B cell (primary cell): ENCODE measurements at regions not wholly inside any gene's neighbourhood (a gene's known extent, or its start where the extent isn't known, plus 50 kb on each side); places are given as distances from the start of the nearest gene placed in this dataset.

Experiments used
- ATAC-seq: fragments of 200-7000 bp; cut with Tn5 transposase; one replicate; pipeline ENCODE4 v1.10.0; 2021; ENCODE audit warnings: low read depth, mild to moderate bottlenecking, moderate number of reproducible peaks, moderate library complexity
- CTCF ChIA-PET: fragments of 350-600 bp; sonication (Branson Sonifier 250); formaldehyde crosslinking; loops from one replicate; lab custom pipeline; 2021; ENCODE audit warnings: antibody characterized with exemption, inconsistent platforms; lab: Charles Lee
- POLR2A ChIA-PET: fragments of 350-600 bp; sonication (Branson Sonifier 250); formaldehyde crosslinking; loops from one replicate; lab custom pipeline; 2021; ENCODE audit warnings: antibody characterized with exemption; lab: Charles Lee
- DNase-seq: peaks from one replicate; pipeline ENCODE4 v3.0.0; 2013
- H2AFZ ChIP-seq: 2 replicates; pipeline ENCODE4 v1.6.1; 2012; ENCODE audit warnings: mild to moderate bottlenecking, low read depth, low read length; ENCODE audit not compliant: insufficient read depth, poor library complexity, severe bottlenecking
- H3K27ac ChIP-seq, 2 donors: 1 replicate in 1 of 2; 2 replicates in 1 of 2; pipeline ENCODE4 v1.5.1; 2012 to 2013; ENCODE audit warnings: low read length in 2 of 2, mild to moderate bottlenecking in 2 of 2, moderate library complexity in 1 of 2
- H3K27me3 ChIP-seq, 4 experiments: fragments of 200-600 bp in 1 of 4; sonication (generic) in 1 of 4; replicated peaks in 1 of 4; 1 replicate in 2 of 4; 2 replicates in 2 of 4; pipeline versions ENCODE4 v1.6.1 to v1.7.0; 2013 to 2016; ENCODE audit warnings: low read length in 3 of 4, mild to moderate bottlenecking in 2 of 4, mixed read lengths in 1 of 4, moderate library complexity in 1 of 4; ENCODE audit not compliant: insufficient read depth in 4 of 4, control insufficient read depth in 3 of 4; ENCODE audit errors: control extremely low read depth in 1 of 4
- H3K36me3 ChIP-seq, 2 experiments: replicated peaks in 1 of 2; 1 replicate in 1 of 2; 2 replicates in 1 of 2; pipeline versions ENCODE4 v1.6.1 to v1.7.1; 2013; ENCODE audit warnings: low read length in 1 of 2; ENCODE audit not compliant: insufficient read depth in 2 of 2, control insufficient read depth in 1 of 2; ENCODE audit errors: control extremely low read depth in 1 of 2, extremely low read depth in 1 of 2
- H3K4me1 ChIP-seq, 2 donors: fragments of 200-600 bp in 1 of 2; sonication (generic) in 1 of 2; 1 replicate in 1 of 2; 2 replicates in 1 of 2; pipeline versions ENCODE4 v1.5.1 to v1.6.1; 2013 to 2017; ENCODE audit warnings: low read length in 2 of 2; ENCODE audit not compliant: control insufficient read depth in 2 of 2, insufficient read depth in 2 of 2
- H3K4me2 ChIP-seq: replicated peaks from 2 replicates; pipeline ENCODE3; 2012; ENCODE audit warnings: mild to moderate bottlenecking, low read depth, low read length; ENCODE audit not compliant: poor library complexity, severe bottlenecking
- H3K4me3 ChIP-seq, 5 experiments: fragments of 200-600 bp in 1 of 5; sonication (generic) in 1 of 5; 1 replicate in 3 of 5; 2 replicates in 2 of 5; pipeline versions ENCODE4 v1.5.1 to v1.7.0; 2011 to 2016; ENCODE audit warnings: low read length in 4 of 5, mild to moderate bottlenecking in 4 of 5, low read depth in 2 of 5, control low read depth in 1 of 5, moderate library complexity in 1 of 5; ENCODE audit not compliant: insufficient read depth in 1 of 5; ENCODE audit errors: control extremely low read depth in 1 of 5, extremely low read depth in 1 of 5
- H3K79me2 ChIP-seq: fragments of 200-600 bp; sonication (generic); one replicate; pipeline ENCODE4 v1.6.0; 2016; ENCODE audit warnings: low read length; ENCODE audit not compliant: control insufficient read depth, insufficient read depth
- H3K9ac ChIP-seq: fragments of 200-600 bp; sonication (generic); 2 replicates; pipeline ENCODE4 v1.6.1; 2017; ENCODE audit warnings: mild to moderate bottlenecking, low read length, moderate library complexity
- H3K9me3 ChIP-seq, 3 donors: one replicate each; pipeline versions ENCODE4 v1.6.1 to v1.7.1; 2013; ENCODE audit warnings: low read length in 2 of 3; ENCODE audit not compliant: control insufficient read depth in 2 of 3, insufficient read depth in 1 of 3; ENCODE audit errors: control extremely low read depth in 1 of 3
- H4K20me1 ChIP-seq: 2 replicates; pipeline ENCODE4 v1.6.0; 2012; ENCODE audit warnings: mild to moderate bottlenecking, low read length; ENCODE audit not compliant: insufficient read depth, control insufficient read depth, poor library complexity, severe bottlenecking
- H3K27ac Mint-ChIP-seq: one replicate; pipeline ENCODE4 v1.8.0; 2021; ENCODE audit warnings: mixed read lengths
- H3K27me3 Mint-ChIP-seq: one replicate; pipeline ENCODE4 v1.8.0; 2021; ENCODE audit warnings: mixed read lengths
- H3K4me1 Mint-ChIP-seq: one replicate; pipeline ENCODE4 v1.8.0; 2021; ENCODE audit warnings: mixed read lengths
- H3K4me3 Mint-ChIP-seq: one replicate; pipeline ENCODE4 v1.8.0; 2021; ENCODE audit warnings: mixed read lengths
- H3K9me3 Mint-ChIP-seq: one replicate; pipeline ENCODE4 v1.8.0; 2022; ENCODE audit warnings: mixed read lengths; ENCODE audit not compliant: insufficient read depth
- CTCF ChIP-seq: fragments of 200-600 bp; IDR thresholded peaks from one replicate; pipeline ENCODE4 v1.8.0; 2022; ENCODE audit warnings: antibody characterized with exemption, mild to moderate bottlenecking
- EZH2 ChIP-seq: IDR thresholded peaks from 2 replicates; pipeline ENCODE4 v1.6.1; 2012; ENCODE audit warnings: borderline replicate concordance, low read depth, mild to moderate bottlenecking, moderate library complexity, low read length; ENCODE audit not compliant: insufficient read depth, poor library complexity, severe bottlenecking
- WGBS: methylation state at CpG from one replicate; pipeline ENCODE4 v1.1.5; 2013; ENCODE audit warnings: missing lambda C conversion rate; ENCODE audit not compliant: insufficient coverage; 5-methylcytosine and 5-hydroxymethylcytosine counted together
- intact Hi-C: fragments of 100-400 bp; cut with micrococcal nuclease; formaldehyde crosslinking; loops from one replicate; pipeline ENCODE4 v1.10.0; 2022

- no peaks in the 10 kb centered on the region for H3K9me3 ChIP-seq
- H3K27ac Mint-ChIP-seq: no peak overlapping the region
- no peaks in the 10 kb centered on the region for H3K9me3 Mint-ChIP-seq
- H3K4me3 Mint-ChIP-seq: no peak overlapping the region
- H3K36me3 ChIP-seq: no peaks in the 10 kb centered on the region
- H3K79me2 ChIP-seq: no peaks in the 10 kb centered on the region
- ChIA-PET POLR2A (no interaction called here), CTCF (no interaction called here)
- ATAC-seq: no peak
- H3K4me1 Mint-ChIP-seq: peaks cover 3% of the 10 kb centered on the region
- H3K9ac ChIP-seq: no peak overlapping the region
- H3K27me3 Mint-ChIP-seq: no peaks in the 10 kb centered on the region
- 90% methylated on average over 3 of the region's 3 CpGs for WGBS
- H3K27ac ChIP-seq: no peak overlapping the region
- no peaks in the 10 kb centered on the region for H3K27me3 ChIP-seq
- DNase-seq: no peak
- H3K4me3 ChIP-seq: no peak overlapping the region
- no peak overlapping the region for H2AFZ ChIP-seq
- no peaks in the 10 kb centered on the region for H4K20me1 ChIP-seq
- no peak for TF ChIP-seq CTCF
- H3K4me1 ChIP-seq: peaks cover 0 to 2% of the 10 kb centered on the region in 2 donors
- no peak overlapping the region for H3K4me2 ChIP-seq
- intact Hi-C loops: no loop called here
Measured at GRCh38 chr12:43108656-43109055, 443.3 kb downstream of the ADAMTS20 start.

DNA sequence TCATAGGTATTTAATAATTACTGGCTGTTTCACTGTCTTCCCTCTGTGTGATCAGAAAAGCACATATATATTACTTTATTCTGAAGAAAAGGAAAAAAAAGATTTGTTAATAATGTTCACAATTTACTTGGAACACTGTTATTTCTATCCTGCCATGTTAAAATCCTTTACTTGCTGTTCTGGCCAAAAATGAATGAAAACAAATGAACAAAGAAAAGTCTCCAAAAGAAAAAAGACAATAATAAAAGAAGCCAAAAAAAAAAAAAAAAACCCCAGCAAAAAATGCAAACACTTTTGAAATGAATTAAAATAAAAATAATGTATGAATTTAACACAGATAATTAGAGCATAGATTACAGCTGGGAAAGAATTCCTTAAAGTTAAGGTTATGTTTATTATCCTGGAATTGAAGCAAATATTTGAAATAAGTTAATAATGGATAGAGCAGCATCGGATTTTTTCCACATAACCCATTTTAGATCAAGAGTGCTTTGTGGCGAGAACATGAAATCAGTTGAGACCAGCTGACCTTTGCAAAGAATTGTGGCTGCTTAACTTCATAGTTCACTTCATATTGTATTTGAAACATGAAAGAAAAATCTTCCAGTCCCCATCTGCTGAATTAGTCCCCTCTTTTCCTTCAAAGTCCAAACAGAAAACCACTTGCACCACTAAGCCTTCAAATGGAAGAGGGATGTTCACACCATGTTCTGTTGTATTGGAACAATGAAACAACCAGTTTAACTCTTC is 444.8 kb downstream of the ADAMTS20 start:
- intact Hi-C loops: no loop called here
- Mint-ChIP-seq H3K4me1 (peaks cover 3% of the 10 kb centered on the region), H3K27ac (no peak overlapping the region), H3K9me3 (no peaks in the 10 kb centered on the region), H3K4me3 (no peak overlapping the region), H3K27me3 (peaks cover 3% of the 10 kb centered on the region)
- DNase-seq (no peak), ATAC-seq (no peak)
- TF ChIP-seq EZH2: no peak
- TF ChIP-seq CTCF: no peak
- no peaks in the 10 kb centered on the region for H3K79me2 ChIP-seq
- H3K9ac ChIP-seq: no peak overlapping the region
- H3K4me3 ChIP-seq: no peak overlapping the region
- H4K20me1 ChIP-seq: no peaks in the 10 kb centered on the region
- no peaks in the 10 kb centered on the region for H3K9me3 ChIP-seq
- WGBS: no CpG with 5 or more reads among the region's 2 CpGs
- H3K4me1 ChIP-seq: peaks cover 0 to 2% of the 10 kb centered on the region in 2 donors
- H2AFZ ChIP-seq: no peak overlapping the region
- H3K27ac ChIP-seq: no peak overlapping the region
- POLR2A ChIA-PET: no interaction called here
- H3K36me3 ChIP-seq: no peaks in the 10 kb centered on the region
- no peaks in the 10 kb centered on the region for H3K27me3 ChIP-seq
- CTCF ChIA-PET: no interaction called here
- H3K4me2 ChIP-seq: no peak overlapping the region
